GM23248 (cell line): ENCODE measurements at regions not wholly inside any gene's neighbourhood (a gene's known extent, or its start where the extent isn't known, plus 50 kb on each side); places are given as distances from the start of the nearest gene placed in this dataset.

ENCODE experiments used
- DNase-seq: peaks from one replicate; pipeline ENCODE4 v3.0.0-alpha.2; 2015
- H2AFZ ChIP-seq: fragments of 200-600 bp; sonication (generic); 2 replicates; pipeline ENCODE4 v1.6.1; 2016; ENCODE audit warnings: antibody characterized with exemption
- H3F3A ChIP-seq: fragments of 200-600 bp; sonication (generic); 2 replicates; pipeline ENCODE4 v1.6.1; 2016; ENCODE audit warnings: mild to moderate bottlenecking, antibody characterized with exemption, mixed run types; ENCODE audit not compliant: insufficient read depth
- H3K27ac ChIP-seq: fragments of 200-600 bp; sonication (generic); 2 replicates; pipeline ENCODE4 v1.5.1; 2016; ENCODE audit warnings: mild to moderate bottlenecking
- H3K27me3 ChIP-seq: fragments of 200-600 bp; sonication (generic); replicated peaks from 2 replicates; pipeline ENCODE4 v1.6.1; 2016; ENCODE audit warnings: mild to moderate bottlenecking; ENCODE audit not compliant: insufficient read depth
- H3K36me3 ChIP-seq: fragments of 200-600 bp; sonication (generic); 2 replicates; pipeline ENCODE4 v1.6.1; 2016; ENCODE audit warnings: low read depth, mild to moderate bottlenecking
- H3K4me1 ChIP-seq: fragments of 200-600 bp; sonication (generic); 2 replicates; pipeline ENCODE4 v1.6.1; 2016; ENCODE audit warnings: mild to moderate bottlenecking; ENCODE audit not compliant: insufficient read depth
- H3K4me2 ChIP-seq: fragments of 200-600 bp; sonication (generic); one replicate; pipeline ENCODE4 v1.6.1; 2016; ENCODE audit warnings: mild to moderate bottlenecking; ENCODE audit not compliant: unreplicated experiment
- H3K4me3 ChIP-seq: fragments of 200-600 bp; sonication (generic); 2 replicates; pipeline ENCODE4 v1.5.1; 2016; ENCODE audit warnings: mild to moderate bottlenecking
- H3K79me2 ChIP-seq: fragments of 200-600 bp; sonication (generic); 2 replicates; pipeline ENCODE4 v1.6.1; 2016; ENCODE audit warnings: mild to moderate bottlenecking; ENCODE audit not compliant: insufficient read depth
- H3K9ac ChIP-seq: fragments of 200-600 bp; sonication (generic); 2 replicates; pipeline ENCODE4 v1.6.1; 2016; ENCODE audit warnings: mild to moderate bottlenecking
- H3K9me2 ChIP-seq: fragments of 200-600 bp; sonication (generic); 2 replicates; pipeline ENCODE4 v1.6.1; 2016; ENCODE audit warnings: mixed run types, mild to moderate bottlenecking, moderate library complexity; ENCODE audit not compliant: insufficient read depth
- H3K9me3 ChIP-seq: fragments of 200-600 bp; sonication (generic); one replicate; pipeline ENCODE4 v1.6.1; 2017; ENCODE audit warnings: low read depth
- H4K20me1 ChIP-seq: fragments of 200-600 bp; sonication (generic); 2 replicates; pipeline ENCODE4 v1.6.0; 2016; ENCODE audit not compliant: insufficient read depth
- EZH2 ChIP-seq: fragments of 200-600 bp; sonication (generic); IDR thresholded peaks from 2 replicates; pipeline ENCODE4 v1.6.1; 2018; ENCODE audit warnings: antibody characterized with exemption, mild to moderate bottlenecking; ENCODE audit not compliant: insufficient read depth, poor library complexity, severe bottlenecking
- EZH2phosphoT487 ChIP-seq: fragments of 200-600 bp; sonication (generic); IDR thresholded peaks from 2 replicates; pipeline ENCODE4 v1.6.1; 2018; ENCODE audit warnings: antibody characterized with exemption, moderate library complexity, mild to moderate bottlenecking, low read depth; ENCODE audit not compliant: insufficient read depth
- WGBS, 2 experiments: methylation state at CpG; one replicate each; pipeline ENCODE4 v1.1.6; 2015 to 2017; ENCODE audit warnings: low lambda C conversion rate in 2 of 2, low coverage in 1 of 2; ENCODE audit errors: missing lambda C conversion rate in 2 of 2; 5-methylcytosine and 5-hydroxymethylcytosine counted together
- in situ Hi-C: fragments of 300-500 bp; cut with MboI; formaldehyde crosslinking; loops from 2 replicates; pipeline ENCODE4 v1.15.0; 2020

DNA sequence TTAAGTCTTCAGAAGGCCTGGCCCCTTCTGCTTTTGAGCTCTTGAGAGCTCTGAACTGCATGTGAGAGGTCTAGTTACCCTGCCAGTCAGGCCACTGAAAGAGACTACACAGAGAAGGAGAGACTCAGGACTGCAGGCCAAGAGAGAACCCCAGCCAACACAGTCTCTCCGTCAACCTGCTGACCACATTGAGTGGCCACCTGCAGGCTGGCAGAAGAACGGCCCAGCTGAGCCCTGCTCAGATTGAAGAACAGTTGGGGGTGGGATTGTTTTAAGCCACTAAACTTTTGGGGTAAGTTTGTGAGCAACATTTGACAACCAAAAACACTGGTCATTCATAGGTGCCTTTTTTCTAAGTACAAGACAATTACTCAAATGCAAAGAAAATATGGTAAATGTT lies 273.5 kb upstream of the CCDC54 start:
- WGBS, 2 experiments = 78 to 88% methylated on average over 2 of the region's 2 CpGs
- Histone ChIP-seq H3F3A (no peaks in the 10 kb centered on the region), H3K36me3 (no peaks in the 10 kb centered on the region)

DNA sequence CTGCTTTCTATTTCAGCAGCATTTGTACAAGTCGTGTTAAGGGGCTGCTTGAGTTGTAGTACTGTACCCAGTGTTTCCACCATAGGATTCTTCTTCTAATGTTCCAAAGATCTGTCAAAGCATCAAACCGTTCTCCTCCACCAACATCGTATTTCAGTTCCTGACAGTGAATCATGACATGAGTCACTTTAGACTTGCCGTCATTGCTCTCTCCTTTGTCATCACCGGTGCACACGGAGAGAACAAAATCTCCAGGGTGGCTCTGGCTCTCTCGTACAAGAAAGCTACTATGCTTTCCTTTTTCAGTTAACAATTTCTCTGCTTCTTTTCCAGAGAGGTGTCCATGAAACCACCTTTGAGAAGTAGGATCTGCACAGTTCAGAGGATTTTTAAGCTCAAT lies 270.9 kb upstream of the CCDC54 start:
- 80 to 82% methylated on average over 7 of the region's 7 CpGs for WGBS, 2 experiments
- H3K4me2 ChIP-seq = no peak overlapping the region
- H3K9ac ChIP-seq = no peak overlapping the region
- H3K9me2 ChIP-seq = no peaks in the 10 kb centered on the region
- H3K36me3 ChIP-seq = no peaks in the 10 kb centered on the region
- H3K9me3 ChIP-seq = no peaks in the 10 kb centered on the region
- peak; percentile 7 for DNase-seq
- TF ChIP-seq EZH2 (no peak), EZH2phosphoT487 (no peak)
- H3K27me3 ChIP-seq = no peaks in the 10 kb centered on the region
- no peak overlapping the region for H3K27ac ChIP-seq
- in situ Hi-C loops = no loop called here
- no peaks in the 10 kb centered on the region for H4K20me1 ChIP-seq
- no peak overlapping the region for H2AFZ ChIP-seq
- no peaks in the 10 kb centered on the region for H3K79me2 ChIP-seq
- no peaks in the 10 kb centered on the region for H3F3A ChIP-seq
- no peaks in the 10 kb centered on the region for H3K4me1 ChIP-seq
- H3K4me3 ChIP-seq = no peak overlapping the region

More for the DNA sequence above, 273.5 kb upstream of the CCDC54 start:
- H3K9me3 ChIP-seq = no peaks in the 10 kb centered on the region
- H3K79me2 ChIP-seq = no peaks in the 10 kb centered on the region
- no peaks in the 10 kb centered on the region for H3K4me1 ChIP-seq
- no peak for DNase-seq
- TF ChIP-seq EZH2 = no peak
- no peak for TF ChIP-seq EZH2phosphoT487
- in situ Hi-C loops = no loop called here
- no peaks in the 10 kb centered on the region for H4K20me1 ChIP-seq
- no peak overlapping the region for H3K4me3 ChIP-seq
- H3K27ac ChIP-seq = no peak overlapping the region
- no peaks in the 10 kb centered on the region for H3K9me2 ChIP-seq
- no peak overlapping the region for H3K4me2 ChIP-seq
- H3K9ac ChIP-seq = no peak overlapping the region
- no peaks in the 10 kb centered on the region for H3K27me3 ChIP-seq
- H2AFZ ChIP-seq = no peak overlapping the region

DNA sequence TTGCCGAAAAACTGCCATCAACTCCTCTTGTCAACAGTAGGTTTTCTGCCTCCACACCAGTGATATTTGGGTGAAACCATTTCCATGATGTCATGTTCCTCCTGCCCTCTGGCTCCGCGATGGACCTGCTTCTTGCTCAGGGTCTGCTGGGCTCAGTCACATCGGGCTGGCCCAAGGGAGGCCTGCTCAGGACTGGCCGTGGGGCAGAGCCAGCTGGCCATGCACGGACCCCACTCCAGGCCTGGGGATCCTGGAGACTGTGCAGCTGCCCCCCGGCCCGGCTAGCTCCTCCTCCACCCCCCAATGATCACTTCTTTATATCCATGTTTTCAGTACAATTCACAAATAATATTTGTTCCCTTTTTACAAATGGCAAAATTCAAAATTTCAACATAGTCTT lies 270.3 kb upstream of the CCDC54 start:
- Histone ChIP-seq H3K9me3 (no peaks in the 10 kb centered on the region), H4K20me1 (no peaks in the 10 kb centered on the region), H3K4me2 (no peak overlapping the region), H3K9ac (no peak overlapping the region), H3K79me2 (no peaks in the 10 kb centered on the region), H3K4me1 (no peaks in the 10 kb centered on the region), H2AFZ (no peak overlapping the region), H3F3A (no peaks in the 10 kb centered on the region), H3K9me2 (no peaks in the 10 kb centered on the region), H3K4me3 (no peak overlapping the region), H3K36me3 (no peaks in the 10 kb centered on the region), H3K27ac (no peak overlapping the region), H3K27me3 (no peaks in the 10 kb centered on the region)
- DNase-seq = no peak
- in situ Hi-C loops = no loop called here
- no peak for TF ChIP-seq EZH2phosphoT487
- TF ChIP-seq EZH2 = no peak
- WGBS, 2 experiments = 80 to 81% methylated on average over 7 to 8 of the region's 8 CpGs

DNA sequence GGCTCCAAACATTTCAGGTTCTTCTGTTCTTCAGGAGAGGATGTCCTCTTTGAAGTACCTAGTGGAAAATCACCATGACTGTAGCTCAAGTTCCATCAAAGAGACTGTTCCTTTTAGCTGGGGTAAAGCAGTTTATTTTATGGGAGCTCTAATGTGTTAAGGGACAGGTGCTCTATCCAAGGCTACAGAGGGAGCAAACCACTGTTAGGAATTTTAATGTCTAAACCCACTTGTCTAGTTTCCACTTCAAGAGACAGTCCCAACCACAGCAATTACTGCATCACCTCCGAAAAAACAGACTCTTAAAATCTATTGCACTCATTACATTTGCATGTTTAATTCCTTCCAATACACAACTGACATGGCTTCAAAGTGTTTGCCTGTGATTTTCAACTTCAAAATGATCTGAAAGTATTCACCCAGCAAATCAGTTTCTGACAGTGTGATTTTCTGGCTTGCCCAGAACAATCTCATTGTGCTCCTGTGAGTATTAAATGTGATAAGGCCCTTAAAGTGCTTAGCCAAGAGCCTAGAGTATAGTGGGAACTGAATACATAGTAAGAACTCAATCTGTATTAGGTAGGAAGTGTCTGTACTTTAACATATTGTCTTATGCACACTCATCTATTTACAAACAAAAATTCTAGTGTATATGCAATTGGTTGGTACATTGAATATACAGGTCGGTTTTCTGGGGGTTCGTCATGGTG lies 266.5 kb upstream of the CCDC54 start:
- in situ Hi-C loops = no loop called here
- 74 to 81% methylated on average over 3 of the region's 3 CpGs for WGBS, 2 experiments

DNA sequence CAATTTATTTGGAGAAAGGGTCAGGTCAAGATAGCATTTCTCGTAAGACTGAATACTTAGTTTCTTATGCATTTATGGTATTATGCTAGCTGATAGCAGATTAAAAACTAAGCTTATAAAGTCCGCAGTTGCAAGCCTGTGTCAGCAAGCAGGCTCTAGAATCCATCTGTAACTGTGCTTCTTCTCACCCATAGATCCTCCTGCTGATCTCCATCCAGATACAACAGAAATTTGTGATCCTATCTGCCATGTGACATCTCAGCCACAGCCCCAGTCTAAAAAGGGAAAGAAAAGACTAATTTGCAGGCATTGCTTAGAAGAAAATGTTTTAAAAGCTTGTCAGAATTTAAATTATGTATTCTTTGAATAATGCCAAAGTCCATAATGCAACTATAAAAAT lies 265.4 kb upstream of the CCDC54 start:
- no peaks in the 10 kb centered on the region for H3K4me1 ChIP-seq
- no peaks in the 10 kb centered on the region for H3F3A ChIP-seq
- H2AFZ ChIP-seq = no peak overlapping the region
- no peaks in the 10 kb centered on the region for H3K9me3 ChIP-seq
- H3K36me3 ChIP-seq = no peaks in the 10 kb centered on the region
- no peak overlapping the region for H3K4me2 ChIP-seq
- WGBS, 2 experiments = 93 to 95% methylated on average over 2 of the region's 2 CpGs
- no peak overlapping the region for H3K4me3 ChIP-seq
- H3K9ac ChIP-seq = no peak overlapping the region
- in situ Hi-C loops = no loop called here
- H4K20me1 ChIP-seq = no peaks in the 10 kb centered on the region
- H3K27ac ChIP-seq = no peak overlapping the region
- no peak for DNase-seq
- no peak for TF ChIP-seq EZH2phosphoT487
- no peak for TF ChIP-seq EZH2
- no peaks in the 10 kb centered on the region for H3K27me3 ChIP-seq
- H3K79me2 ChIP-seq = no peaks in the 10 kb centered on the region
- no peaks in the 10 kb centered on the region for H3K9me2 ChIP-seq

More for the DNA sequence above, 266.5 kb upstream of the CCDC54 start:
- Histone ChIP-seq H3K36me3 (no peaks in the 10 kb centered on the region), H3F3A (no peaks in the 10 kb centered on the region), H3K4me1 (no peaks in the 10 kb centered on the region), H4K20me1 (no peaks in the 10 kb centered on the region), H3K9ac (no peak overlapping the region), H3K27me3 (no peaks in the 10 kb centered on the region), H3K4me2 (no peak overlapping the region), H3K79me2 (no peaks in the 10 kb centered on the region), H2AFZ (no peak overlapping the region), H3K9me3 (no peaks in the 10 kb centered on the region), H3K27ac (no peak overlapping the region), H3K9me2 (no peaks in the 10 kb centered on the region), H3K4me3 (no peak overlapping the region)
- no peak for DNase-seq
- TF ChIP-seq EZH2 = no peak
- no peak for TF ChIP-seq EZH2phosphoT487
